ENCODE measurements at regions not wholly inside any gene's neighbourhood (a gene's known extent, or its start where the extent isn't known, plus 50 kb on each side); places are given as distances from the start of the nearest gene placed in this dataset.

DNA sequence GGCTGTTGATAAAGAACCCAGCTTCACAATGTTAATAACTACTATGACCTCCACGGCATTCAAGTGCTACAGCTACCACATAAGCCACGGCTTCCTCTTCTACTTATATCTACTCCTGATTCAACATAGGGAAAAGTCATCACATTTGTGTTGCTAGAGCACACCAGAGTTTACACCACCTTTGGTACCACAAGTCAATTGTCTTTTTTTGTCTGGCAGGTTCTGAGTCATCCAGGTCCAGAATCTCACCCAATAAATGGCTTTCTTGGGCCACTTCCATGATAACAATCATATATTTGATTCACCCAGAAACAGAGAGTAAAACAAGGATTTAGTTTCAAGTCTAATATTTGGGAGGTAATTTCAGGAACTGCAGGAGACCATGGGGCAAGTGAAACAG, 480.2 kb downstream of the TMX3 start:
- H3K36me3 ChIP-seq (ENCODE audit: control insufficient read depth, insufficient read depth, low read length): no peaks in the 10 kb centered on the region
- no peak overlapping the region for H3K4me3 ChIP-seq (ENCODE audit: low read depth, low read length)
- DNase-seq (ENCODE audit: low read depth): no peak
- POLR2A ChIA-PET: no interaction called here
- CTCF ChIA-PET: no interaction called here
- no peak for TF ChIP-seq CTCF (IDR thresholded peaks at IDR 0.05; ENCODE audit: insufficient read depth, low read depth, low read length)
- no peaks in the 10 kb centered on the region for H3K27me3 ChIP-seq (ENCODE audit: control insufficient read depth, insufficient read depth, low read length)

- DNase-seq (ENCODE audit: low read depth): no peak
- POLR2A ChIA-PET: no interaction called here
- H3K36me3 ChIP-seq (ENCODE audit: control insufficient read depth, insufficient read depth, low read length): no peaks in the 10 kb centered on the region
- CTCF ChIA-PET: no interaction called here
- H3K27me3 ChIP-seq (ENCODE audit: control insufficient read depth, insufficient read depth, low read length): no peaks in the 10 kb centered on the region
- no peak for TF ChIP-seq CTCF (IDR thresholded peaks at IDR 0.05; ENCODE audit: insufficient read depth, low read depth, low read length)
- H3K4me3 ChIP-seq (ENCODE audit: low read depth, low read length): no peak overlapping the region
These were observed 480.8 kb downstream of the TMX3 start for GRCh38 chr18:68234131-68234530.

- ChIA-PET CTCF (no interaction called here), POLR2A (no interaction called here)
- DNase-seq (ENCODE audit: low read depth): no peak
- H3K27me3 ChIP-seq (ENCODE audit: control insufficient read depth, insufficient read depth, low read length): no peaks in the 10 kb centered on the region
- no peaks in the 10 kb centered on the region for H3K36me3 ChIP-seq (ENCODE audit: control insufficient read depth, insufficient read depth, low read length)
- no peak for TF ChIP-seq CTCF (IDR thresholded peaks at IDR 0.05; ENCODE audit: insufficient read depth, low read depth, low read length)
- H3K4me3 ChIP-seq (ENCODE audit: low read depth, low read length): no peak overlapping the region
These were observed 481.9 kb downstream of the TMX3 start for GRCh38 chr18:68233018-68233417.

DNA sequence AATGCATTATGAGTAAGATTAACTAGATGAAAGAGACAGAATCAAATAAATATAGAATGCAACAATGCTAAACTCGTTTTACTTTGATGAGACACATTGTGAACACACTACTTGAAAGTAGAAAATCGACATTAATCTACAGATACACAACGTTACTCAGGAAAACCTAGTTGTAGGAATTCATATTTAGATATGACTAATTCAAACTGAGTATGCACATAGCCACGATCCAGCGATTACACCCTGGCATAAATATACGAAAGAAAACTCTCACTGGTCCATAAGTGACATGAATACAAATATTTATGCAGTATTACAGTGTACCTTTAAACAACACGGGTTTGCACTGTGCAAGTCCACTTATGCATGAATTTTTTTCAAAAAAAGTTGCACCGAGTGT, 485.6 kb downstream of the TMX3 start:
- CTCF ChIA-PET: no interaction called here
- no peaks in the 10 kb centered on the region for H3K27me3 ChIP-seq (ENCODE audit: control insufficient read depth, insufficient read depth, low read length)
- no peak for TF ChIP-seq CTCF (IDR thresholded peaks at IDR 0.05; ENCODE audit: insufficient read depth, low read depth, low read length)
- no peaks in the 10 kb centered on the region for H3K36me3 ChIP-seq (ENCODE audit: control insufficient read depth, insufficient read depth, low read length)
- POLR2A ChIA-PET: no interaction called here
- no peak for DNase-seq (ENCODE audit: low read depth)
- no peak overlapping the region for H3K4me3 ChIP-seq (ENCODE audit: low read depth, low read length)

DNA sequence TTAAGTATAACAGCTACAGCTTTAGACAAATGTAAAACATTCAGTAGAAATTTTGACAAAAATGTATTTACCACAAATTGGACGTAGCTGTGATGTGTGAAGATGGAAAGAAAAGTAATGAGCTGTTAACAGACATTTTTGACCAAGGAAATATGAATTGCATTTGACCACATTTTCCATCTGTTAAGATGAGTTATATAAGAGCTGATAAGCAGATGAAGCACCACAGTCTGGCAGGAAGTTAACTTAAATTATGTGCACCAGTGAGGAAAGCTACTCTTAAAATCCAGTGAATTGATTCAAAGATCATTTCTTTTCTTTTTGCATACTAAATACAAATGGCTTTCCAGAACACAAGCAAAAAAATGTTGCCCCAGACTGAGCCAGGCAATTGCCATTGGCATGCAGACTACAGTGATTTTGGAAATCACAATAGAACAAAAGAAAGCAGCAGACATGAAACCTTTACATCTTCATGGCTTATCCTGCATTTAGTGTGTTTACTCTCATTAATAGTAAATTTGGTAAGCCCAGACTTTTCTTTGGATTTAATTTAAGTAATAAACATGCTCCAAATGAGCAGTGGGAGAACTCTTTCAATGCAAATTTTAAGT, 493.7 kb downstream of the TMX3 start:
- no peak for TF ChIP-seq CTCF (IDR thresholded peaks at IDR 0.05; ENCODE audit: insufficient read depth, low read depth, low read length)
- H3K27me3 ChIP-seq (ENCODE audit: control insufficient read depth, insufficient read depth, low read length): no peaks in the 10 kb centered on the region
- POLR2A ChIA-PET: interaction anchor here (0.6 kb wide), 1 partner anchor 356 kb away, joined by 3 read pairs; no protein-coding TSS in a partner anchor
- no peak for DNase-seq (ENCODE audit: low read depth)
- no peak overlapping the region for H3K4me3 ChIP-seq (ENCODE audit: low read depth, low read length)
- H3K36me3 ChIP-seq (ENCODE audit: control insufficient read depth, insufficient read depth, low read length): no peaks in the 10 kb centered on the region
- CTCF ChIA-PET: interaction anchor here (1.6 kb wide), 1 partner anchor 9 kb away, joined by 6 read pairs; no protein-coding TSS in a partner anchor
